ENCODE measurements at regions not wholly inside any gene's neighbourhood (a gene's known extent, or its start where the extent isn't known, plus 50 kb on each side); places are given as distances from the start of the nearest gene placed in this dataset.

- TF ChIP-seq, protein P1, sequence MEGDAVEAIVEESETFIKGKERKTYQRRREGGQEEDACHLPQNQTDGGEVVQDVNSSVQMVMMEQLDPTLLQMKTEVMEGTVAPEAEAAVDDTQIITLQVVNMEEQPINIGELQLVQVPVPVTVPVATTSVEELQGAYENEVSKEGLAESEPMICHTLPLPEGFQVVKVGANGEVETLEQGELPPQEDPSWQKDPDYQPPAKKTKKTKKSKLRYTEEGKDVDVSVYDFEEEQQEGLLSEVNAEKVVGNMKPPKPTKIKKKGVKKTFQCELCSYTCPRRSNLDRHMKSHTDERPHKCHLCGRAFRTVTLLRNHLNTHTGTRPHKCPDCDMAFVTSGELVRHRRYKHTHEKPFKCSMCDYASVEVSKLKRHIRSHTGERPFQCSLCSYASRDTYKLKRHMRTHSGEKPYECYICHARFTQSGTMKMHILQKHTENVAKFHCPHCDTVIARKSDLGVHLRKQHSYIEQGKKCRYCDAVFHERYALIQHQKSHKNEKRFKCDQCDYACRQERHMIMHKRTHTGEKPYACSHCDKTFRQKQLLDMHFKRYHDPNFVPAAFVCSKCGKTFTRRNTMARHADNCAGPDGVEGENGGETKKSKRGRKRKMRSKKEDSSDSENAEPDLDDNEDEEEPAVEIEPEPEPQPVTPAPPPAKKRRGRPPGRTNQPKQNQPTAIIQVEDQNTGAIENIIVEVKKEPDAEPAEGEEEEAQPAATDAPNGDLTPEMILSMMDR (conservative IDR thresholded peaks at IDR 0.05; ENCODE audit: low read depth, low read length) = no peak
- TF ChIP-seq EZH2 (IDR thresholded peaks at IDR 0.05; ENCODE audit: low read length, unreplicated experiment) (no peak), EZH2phosphoT487 (IDR thresholded peaks at IDR 0.05; ENCODE audit: borderline replicate concordance, low read length) (no peak)
Observed at GRCh38 chr13:104315606-104316005, 1249.4 kb upstream of the SLC10A2 start.
